OCI-LY7 (cell line): ENCODE measurements at regions not wholly inside any gene's neighbourhood (a gene's known extent, or its start where the extent isn't known, plus 50 kb on each side); places are given as distances from the start of the nearest gene placed in this dataset.
"Not testable (repeated sequence)": the region's sequence is repeated elsewhere in the genome, so short reads cannot be mapped to it uniquely, and the experiment has no call there.

Experiments used
- BruUV-seq: library from RNA; stranded (reverse); fragments of 400-500 nt; replicated peaks from 2 replicates; lab custom pipeline; 2021; lab: Mats Ljungman, UMichigan
- CTCF ChIA-PET: fragments of 300-600 bp; sonication (Branson Sonifier 250); formaldehyde crosslinking; loops from one replicate; lab custom pipeline; 2022; ENCODE audit warnings: antibody characterized with exemption; ENCODE audit not compliant: unreplicated experiment; lab: Charles Lee
- POLR2A ChIA-PET: fragments of 300-600 bp; sonication (Branson Sonifier 250); formaldehyde crosslinking; loops from one replicate; lab custom pipeline; 2022; ENCODE audit warnings: antibody characterized with exemption; lab: Charles Lee
- DNase-seq: peaks from one replicate; pipeline ENCODE4 v3.0.0-alpha.2; 2015; ENCODE audit warnings: low spot score
- H2AFZ ChIP-seq: fragments of 200-600 bp; sonication (generic), shearing (Covaris generic); 2 replicates; pipeline ENCODE4 v1.6.1; 2014; ENCODE audit warnings: mild to moderate bottlenecking, antibody characterized with exemption, low read length, moderate library complexity
- H3K27ac ChIP-seq: fragments of 200-600 bp; sonication (generic); 2 replicates; pipeline ENCODE4 v1.5.1; 2014; ENCODE audit warnings: mixed run types, low read depth, mild to moderate bottlenecking, moderate library complexity, low read length, inconsistent platforms; ENCODE audit not compliant: poor library complexity, severe bottlenecking
- H3K36me3 ChIP-seq: fragments of 200-600 bp; sonication (generic); 2 replicates; pipeline ENCODE4 v1.6.1; 2014; ENCODE audit warnings: mild to moderate bottlenecking, antibody characterized with exemption, low read length, moderate library complexity, mixed read lengths; ENCODE audit not compliant: insufficient read depth
- H3K4me1 ChIP-seq: fragments of 200-600 bp; sonication (generic); 2 replicates; pipeline ENCODE4 v1.5.1; 2014; ENCODE audit warnings: mild to moderate bottlenecking, low read length; ENCODE audit not compliant: insufficient read depth, poor library complexity, severe bottlenecking
- H3K4me2 ChIP-seq: fragments of 200-600 bp; sonication (generic); 2 replicates; pipeline ENCODE4 v1.6.1; 2014; ENCODE audit warnings: mild to moderate bottlenecking, low read length
- H3K4me3 ChIP-seq: fragments of 200-600 bp; sonication (generic); 2 replicates; pipeline ENCODE4 v1.5.1; 2014; ENCODE audit warnings: mild to moderate bottlenecking, low read depth, low read length; ENCODE audit not compliant: poor library complexity, severe bottlenecking
- H3K79me2 ChIP-seq: fragments of 200-600 bp; sonication (generic); 2 replicates; pipeline ENCODE4 v1.6.1; 2016; ENCODE audit warnings: low read depth, mild to moderate bottlenecking, low read length, moderate library complexity, mixed read lengths; ENCODE audit not compliant: insufficient read depth
- H3K9me2 ChIP-seq: fragments of 200-600 bp; sonication (generic); 2 replicates; pipeline ENCODE4 v1.6.1; 2016; ENCODE audit warnings: mild to moderate bottlenecking, low read length, mixed read lengths; ENCODE audit not compliant: insufficient read depth
- H3K9me3 ChIP-seq: fragments of 200-600 bp; sonication (generic); 2 replicates; pipeline ENCODE4 v1.6.1; 2014; ENCODE audit warnings: mild to moderate bottlenecking, mixed run types, low read length, mixed read lengths
- H4K20me1 ChIP-seq: fragments of 200-600 bp; sonication (generic); 2 replicates; pipeline ENCODE4 v1.6.1; 2014; ENCODE audit warnings: mild to moderate bottlenecking, antibody characterized with exemption, low read length, moderate library complexity, mixed read lengths; ENCODE audit not compliant: insufficient read depth
- intact Hi-C: fragments of 100-400 bp; cut with micrococcal nuclease; formaldehyde crosslinking; loops from one replicate; pipeline ENCODE4 v1.10.0; 2022; ENCODE audit not compliant: unreplicated experiment

DNA sequence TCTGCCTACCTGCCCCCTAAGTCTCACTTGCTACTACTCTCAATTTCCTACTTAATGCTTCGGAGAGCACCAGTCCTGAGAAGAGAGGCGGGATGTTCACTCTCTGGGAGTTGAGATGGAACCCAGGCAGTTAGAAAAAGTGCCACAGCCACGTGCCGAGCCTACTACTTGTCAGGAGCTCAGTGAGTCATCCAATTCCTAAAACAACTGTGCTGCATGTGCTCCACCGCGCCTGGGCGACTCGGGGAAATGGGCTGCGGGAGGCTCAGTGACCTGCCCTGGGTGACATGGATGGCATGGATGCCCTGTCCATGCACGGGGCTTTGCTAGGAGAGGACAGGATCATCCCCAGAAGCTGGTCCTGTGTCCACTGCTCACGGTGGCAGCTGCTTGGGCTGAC is 2884.2 kb downstream of the RPIA start:
- H3K4me3 ChIP-seq, H3K79me2 ChIP-seq, POLR2A ChIA-PET, CTCF ChIA-PET, H3K36me3 ChIP-seq, intact Hi-C loops, BruUV-seq, H3K4me1 ChIP-seq, H3K4me2 ChIP-seq, H4K20me1 ChIP-seq, DNase-seq, H3K9me3 ChIP-seq, H3K9me2 ChIP-seq, H3K27ac ChIP-seq, H2AFZ ChIP-seq: not testable (repeated sequence)

DNA sequence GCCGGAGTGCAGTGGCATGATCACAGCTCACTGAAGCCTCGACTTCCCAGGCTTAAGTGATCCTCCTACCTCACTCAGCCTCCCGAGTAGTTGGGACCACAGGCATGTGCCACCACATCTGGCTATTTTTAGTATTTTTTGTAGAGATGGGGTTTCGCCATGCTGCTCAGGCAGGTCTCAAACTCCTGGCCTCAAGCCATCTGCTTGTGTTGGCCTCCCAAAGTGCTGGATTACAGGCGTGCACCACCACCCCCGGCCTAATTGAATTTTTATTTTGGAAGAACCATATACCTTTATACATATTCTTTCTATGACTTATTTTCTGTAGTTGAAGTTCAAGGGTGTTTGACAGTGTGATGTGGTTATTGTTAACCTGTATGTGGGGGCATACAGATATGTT is 2885.9 kb downstream of the RPIA start:
- H3K79me2 ChIP-seq, H3K9me2 ChIP-seq, BruUV-seq, H3K27ac ChIP-seq, H3K4me2 ChIP-seq, H3K4me3 ChIP-seq, CTCF ChIA-PET, intact Hi-C loops, POLR2A ChIA-PET, H3K4me1 ChIP-seq, H3K9me3 ChIP-seq, H4K20me1 ChIP-seq, H3K36me3 ChIP-seq, DNase-seq, H2AFZ ChIP-seq: not testable (repeated sequence)

DNA sequence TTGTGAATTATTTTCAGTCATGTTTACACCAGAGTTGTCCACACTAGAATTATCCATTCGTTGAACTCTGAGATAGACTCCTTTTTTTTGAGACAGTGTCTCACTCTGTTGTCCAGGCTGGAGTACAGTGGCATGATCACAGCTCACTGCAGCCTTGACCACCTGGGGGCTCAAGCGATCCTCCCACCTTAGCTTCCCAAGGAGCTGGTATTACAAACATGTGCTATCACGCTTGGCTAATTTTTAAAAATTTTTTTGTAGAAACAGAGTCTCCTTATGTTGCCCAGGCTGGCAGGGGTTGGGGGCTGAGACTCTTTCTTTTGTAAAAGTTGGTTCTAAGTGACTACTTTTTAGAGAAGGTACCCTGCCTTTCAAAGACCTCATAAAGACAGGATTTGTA is 2887.2 kb downstream of the RPIA start:
- POLR2A ChIA-PET, CTCF ChIA-PET: not testable (repeated sequence)

DNA sequence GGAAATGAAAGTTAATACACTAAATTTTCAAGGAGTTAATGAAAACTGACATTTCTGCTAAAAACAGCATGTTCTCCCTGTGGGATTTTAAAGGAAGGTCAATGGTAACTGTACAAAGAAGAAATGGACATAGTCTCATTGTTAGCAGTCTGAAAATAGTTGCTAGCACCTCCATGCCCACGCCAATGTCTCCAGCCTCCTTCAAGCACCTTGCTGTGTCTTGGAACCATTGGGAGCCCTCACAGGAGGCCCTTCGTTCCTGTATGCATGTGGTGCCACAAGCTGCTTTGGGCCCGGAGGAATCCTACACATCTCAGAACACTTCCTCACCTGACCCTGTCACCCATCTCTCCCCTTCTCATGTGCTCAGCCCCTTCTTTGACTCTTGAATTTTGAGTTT is 2888.1 kb downstream of the RPIA start:
- H3K9me3 ChIP-seq, H3K9me2 ChIP-seq, H3K4me2 ChIP-seq, intact Hi-C loops, BruUV-seq, DNase-seq, H3K4me3 ChIP-seq, H3K4me1 ChIP-seq, H3K27ac ChIP-seq, H3K79me2 ChIP-seq, CTCF ChIA-PET, H2AFZ ChIP-seq, H3K36me3 ChIP-seq, H4K20me1 ChIP-seq, POLR2A ChIA-PET: not testable (repeated sequence)

More for the DNA sequence above, 2887.2 kb downstream of the RPIA start:
- H3K27ac ChIP-seq, H2AFZ ChIP-seq, BruUV-seq, DNase-seq, H3K4me1 ChIP-seq, H3K9me3 ChIP-seq, H3K79me2 ChIP-seq, H4K20me1 ChIP-seq, H3K4me2 ChIP-seq, H3K4me3 ChIP-seq, H3K9me2 ChIP-seq, H3K36me3 ChIP-seq, intact Hi-C loops: not testable (repeated sequence)

DNA sequence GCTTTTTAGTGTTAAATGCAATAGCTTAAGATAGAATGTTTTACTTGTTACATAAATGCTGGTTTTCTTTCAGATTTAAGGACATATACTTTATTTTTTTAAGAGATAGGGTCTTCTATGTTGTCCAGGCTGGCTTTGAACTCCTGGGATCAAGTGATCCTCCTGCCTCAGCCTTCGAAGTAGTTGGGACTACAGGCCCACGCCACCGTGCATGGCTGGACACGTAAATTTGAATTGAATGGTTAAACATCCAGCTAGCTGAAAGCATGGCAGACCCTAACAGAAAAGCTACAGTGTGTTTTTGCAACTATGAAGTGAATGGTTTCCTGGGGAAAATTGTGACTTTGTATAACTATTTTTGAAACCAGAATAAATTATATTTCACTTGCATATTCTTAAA is 2888.6 kb downstream of the RPIA start:
- CTCF ChIA-PET, H3K9me3 ChIP-seq, POLR2A ChIA-PET: not testable (repeated sequence)

DNA sequence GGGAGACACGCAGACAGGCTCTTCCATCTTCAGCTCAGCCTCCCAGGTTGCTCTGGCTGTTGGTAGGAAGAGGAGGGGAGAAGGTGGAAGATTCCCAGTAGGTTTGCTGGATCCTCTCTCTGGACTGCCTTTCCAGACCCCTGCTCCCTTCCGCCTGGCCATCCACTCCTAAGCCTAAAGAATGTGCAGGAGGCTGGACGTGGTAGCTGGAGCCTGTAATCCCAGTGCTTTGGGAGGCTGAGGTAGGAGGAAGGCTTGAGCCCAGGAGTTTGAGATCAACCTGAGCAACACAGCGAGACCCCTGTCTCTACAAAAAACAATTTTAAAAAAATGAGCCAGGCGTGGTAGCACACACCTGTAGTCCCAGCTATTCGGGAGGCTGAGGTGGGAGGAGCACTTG is 2895.6 kb downstream of the RPIA start:
- H3K4me1 ChIP-seq, BruUV-seq, intact Hi-C loops: not testable (repeated sequence)

More for the DNA sequence above, 2888.6 kb downstream of the RPIA start:
- H3K4me1 ChIP-seq, H3K36me3 ChIP-seq, H3K79me2 ChIP-seq, H3K27ac ChIP-seq, H3K4me2 ChIP-seq, intact Hi-C loops, H3K9me2 ChIP-seq, BruUV-seq, H4K20me1 ChIP-seq, H2AFZ ChIP-seq, H3K4me3 ChIP-seq, DNase-seq: not testable (repeated sequence)

More for the DNA sequence above, 2895.6 kb downstream of the RPIA start:
- DNase-seq, H4K20me1 ChIP-seq, H3K4me2 ChIP-seq, H3K27ac ChIP-seq, H3K9me3 ChIP-seq, H3K79me2 ChIP-seq, CTCF ChIA-PET, H3K9me2 ChIP-seq, H3K4me3 ChIP-seq, H3K36me3 ChIP-seq, POLR2A ChIA-PET, H2AFZ ChIP-seq: not testable (repeated sequence)
